DND-41 (cell line): ENCODE measurements at regions not wholly inside any gene's neighbourhood (a gene's known extent, or its start where the extent isn't known, plus 50 kb on each side); places are given as distances from the start of the nearest gene placed in this dataset.

Experiments used
- ATAC-seq: fragments of 200-7000 bp; cut with Tn5 transposase; 3 replicates; pipeline ENCODE4 v1.9.1; 2021; ENCODE audit warnings: low read depth; ENCODE audit not compliant: insufficient read depth
- DNase-seq: peaks from one replicate; pipeline ENCODE4 v3.0.0-alpha.2; 2020
- H2AFZ ChIP-seq: 2 replicates; pipeline ENCODE4 v1.6.0; 2012; ENCODE audit warnings: low read depth, low read length
- H3K27ac ChIP-seq: 2 replicates; pipeline ENCODE4 v1.5.1; 2012; ENCODE audit warnings: low read length, inconsistent platforms
- H3K27me3 ChIP-seq: fragments of 200-600 bp; sonication (generic); 2 replicates; pipeline ENCODE4 v1.6.0; 2012; ENCODE audit warnings: low read length, mild to moderate bottlenecking, inconsistent platforms; ENCODE audit not compliant: insufficient read depth, poor library complexity
- H3K36me3 ChIP-seq: 2 replicates; pipeline ENCODE4 v1.5.1; 2012; ENCODE audit warnings: low read length, inconsistent platforms; ENCODE audit not compliant: insufficient read depth
- H3K4me1 ChIP-seq: 2 replicates; pipeline ENCODE4 v1.5.1; 2012; ENCODE audit warnings: mild to moderate bottlenecking, low read length; ENCODE audit not compliant: insufficient read depth
- H3K4me2 ChIP-seq: 2 replicates; pipeline ENCODE4 v1.6.0; 2012; ENCODE audit warnings: mild to moderate bottlenecking, moderate library complexity, low read length, inconsistent platforms; ENCODE audit not compliant: insufficient read depth
- H3K4me3 ChIP-seq, 2 experiments: fragments of 200-600 bp in 1 of 2; shearing (Covaris generic) in 1 of 2; 2 replicates each; pipeline ENCODE4 v1.5.1; 2012 to 2016; ENCODE audit warnings: inconsistent platforms in 2 of 2, low read length in 2 of 2, mild to moderate bottlenecking in 2 of 2, low read depth in 1 of 2, moderate library complexity in 1 of 2
- H3K79me2 ChIP-seq: 2 replicates; pipeline ENCODE4 v1.6.0; 2012; ENCODE audit warnings: low read length, inconsistent platforms; ENCODE audit not compliant: insufficient read depth
- H3K9ac ChIP-seq: 2 replicates; pipeline ENCODE4 v1.6.0; 2012; ENCODE audit warnings: low read depth, mild to moderate bottlenecking, inconsistent platforms, low read length, moderate library complexity
- H3K9me3 ChIP-seq: 2 replicates; pipeline ENCODE4 v1.5.1; 2012; ENCODE audit warnings: low read length, moderate library complexity, mild to moderate bottlenecking, inconsistent platforms; ENCODE audit not compliant: insufficient read depth, severe bottlenecking
- H4K20me1 ChIP-seq: 2 replicates; pipeline ENCODE4 v1.6.0; 2012; ENCODE audit warnings: low read length; ENCODE audit not compliant: insufficient read depth
- EZH2 ChIP-seq: IDR thresholded peaks from 3 replicates; pipeline ENCODE4 v1.6.1; 2012; ENCODE audit warnings: borderline replicate concordance, low read depth, mild to moderate bottlenecking, moderate library complexity, low read length, inconsistent platforms; ENCODE audit not compliant: severe bottlenecking
- TF ChIP-seq, protein P1 (sequence below): IDR thresholded peaks from 2 replicates; pipeline ENCODE4 v1.5.1; 2012; ENCODE audit warnings: borderline replicate concordance, low read length, moderate library complexity, mild to moderate bottlenecking; ENCODE audit not compliant: poor library complexity, severe bottlenecking; ENCODE audit errors: extremely low read depth

- Histone ChIP-seq H4K20me1 (no peaks in the 10 kb centered on the region), H3K4me2 (no peak overlapping the region), H3K79me2 (no peaks in the 10 kb centered on the region), H3K27me3 (no peaks in the 10 kb centered on the region), H3K9me3 (peaks cover 10% of the 10 kb centered on the region), H3K27ac (no peak overlapping the region), H3K36me3 (no peaks in the 10 kb centered on the region), H3K4me1 (no peaks in the 10 kb centered on the region), H2AFZ (no peak overlapping the region), H3K4me3 (no peak overlapping the region), H3K9ac (no peak overlapping the region)
- ATAC-seq (no peak), DNase-seq (no peak)
- TF ChIP-seq, protein P1, sequence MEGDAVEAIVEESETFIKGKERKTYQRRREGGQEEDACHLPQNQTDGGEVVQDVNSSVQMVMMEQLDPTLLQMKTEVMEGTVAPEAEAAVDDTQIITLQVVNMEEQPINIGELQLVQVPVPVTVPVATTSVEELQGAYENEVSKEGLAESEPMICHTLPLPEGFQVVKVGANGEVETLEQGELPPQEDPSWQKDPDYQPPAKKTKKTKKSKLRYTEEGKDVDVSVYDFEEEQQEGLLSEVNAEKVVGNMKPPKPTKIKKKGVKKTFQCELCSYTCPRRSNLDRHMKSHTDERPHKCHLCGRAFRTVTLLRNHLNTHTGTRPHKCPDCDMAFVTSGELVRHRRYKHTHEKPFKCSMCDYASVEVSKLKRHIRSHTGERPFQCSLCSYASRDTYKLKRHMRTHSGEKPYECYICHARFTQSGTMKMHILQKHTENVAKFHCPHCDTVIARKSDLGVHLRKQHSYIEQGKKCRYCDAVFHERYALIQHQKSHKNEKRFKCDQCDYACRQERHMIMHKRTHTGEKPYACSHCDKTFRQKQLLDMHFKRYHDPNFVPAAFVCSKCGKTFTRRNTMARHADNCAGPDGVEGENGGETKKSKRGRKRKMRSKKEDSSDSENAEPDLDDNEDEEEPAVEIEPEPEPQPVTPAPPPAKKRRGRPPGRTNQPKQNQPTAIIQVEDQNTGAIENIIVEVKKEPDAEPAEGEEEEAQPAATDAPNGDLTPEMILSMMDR: no peak
- TF ChIP-seq EZH2: no peak
Observed at GRCh38 chr2:3108710-3109702, 268.6 kb downstream of the EIPR1 start.

- no peak for DNase-seq
- no peak overlapping the region for H3K9ac ChIP-seq
- H2AFZ ChIP-seq: no peak overlapping the region
- no peak overlapping the region for H3K4me3 ChIP-seq
- no peaks in the 10 kb centered on the region for H3K79me2 ChIP-seq
- no peak overlapping the region for H3K27ac ChIP-seq
- H3K4me1 ChIP-seq: no peaks in the 10 kb centered on the region
- H3K9me3 ChIP-seq: peaks cover 10% of the 10 kb centered on the region
- no peaks in the 10 kb centered on the region for H3K36me3 ChIP-seq
- no peak for TF ChIP-seq EZH2
- TF ChIP-seq, protein P1: no peak
- H4K20me1 ChIP-seq: no peaks in the 10 kb centered on the region
- no peaks in the 10 kb centered on the region for H3K27me3 ChIP-seq
- H3K4me2 ChIP-seq: no peak overlapping the region
- ATAC-seq: no peak
Observed at GRCh38 chr2:3108105-3108504, 269.5 kb downstream of the EIPR1 start.

GRCh38 chr2:3107567-3107966, 270.1 kb downstream of the EIPR1 start:
- Histone ChIP-seq H3K27ac (no peak overlapping the region), H3K36me3 (no peaks in the 10 kb centered on the region), H3K9me3 (peaks cover 10% of the 10 kb centered on the region), H3K9ac (no peak overlapping the region), H3K4me1 (no peaks in the 10 kb centered on the region), H3K79me2 (no peaks in the 10 kb centered on the region), H3K27me3 (no peaks in the 10 kb centered on the region), H3K4me3 (no peak overlapping the region), H3K4me2 (no peak overlapping the region), H4K20me1 (no peaks in the 10 kb centered on the region), H2AFZ (no peak overlapping the region)
- TF ChIP-seq, protein P1: no peak
- no peak for TF ChIP-seq EZH2
- DNase-seq (no peak), ATAC-seq (no peak)
